ENCODE measurements at regions not wholly inside any gene's neighbourhood (a gene's known extent, or its start where the extent isn't known, plus 50 kb on each side); places are given as distances from the start of the nearest gene placed in this dataset.
"Not testable (repeated sequence)": the region's sequence is repeated elsewhere in the genome, so short reads cannot be mapped to it uniquely, and the experiment has no call there.

- DNase-seq: peak; percentile 16
Observed at GRCh38 chr5:69007726-69008368, 86.0 kb upstream of the SLC30A5 start.

- DNase-seq: no peak
Observed at GRCh38 chr5:69010476-69010875, 83.3 kb upstream of the SLC30A5 start.

DNA sequence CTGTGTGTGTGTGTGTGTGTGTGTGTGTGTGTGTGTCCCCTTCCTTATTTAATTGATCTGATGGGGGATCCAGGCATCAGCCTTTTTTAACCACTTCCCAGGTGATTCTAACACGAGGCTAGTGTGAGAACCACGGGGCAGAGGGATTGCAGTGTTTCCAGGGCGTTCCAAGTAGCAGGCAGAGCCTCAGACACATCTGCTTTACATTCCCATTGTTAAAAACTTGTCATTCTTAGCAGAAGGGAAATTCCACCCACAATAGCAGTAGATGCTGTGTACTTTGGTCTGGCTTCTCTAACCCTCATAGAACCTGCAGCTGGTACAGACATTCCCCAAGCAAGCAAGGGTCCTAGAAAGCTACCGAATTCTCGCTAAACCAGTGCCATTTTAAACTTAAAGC lies 81.9 kb upstream of the SLC30A5 start:
- DNase-seq: no peak

DNA sequence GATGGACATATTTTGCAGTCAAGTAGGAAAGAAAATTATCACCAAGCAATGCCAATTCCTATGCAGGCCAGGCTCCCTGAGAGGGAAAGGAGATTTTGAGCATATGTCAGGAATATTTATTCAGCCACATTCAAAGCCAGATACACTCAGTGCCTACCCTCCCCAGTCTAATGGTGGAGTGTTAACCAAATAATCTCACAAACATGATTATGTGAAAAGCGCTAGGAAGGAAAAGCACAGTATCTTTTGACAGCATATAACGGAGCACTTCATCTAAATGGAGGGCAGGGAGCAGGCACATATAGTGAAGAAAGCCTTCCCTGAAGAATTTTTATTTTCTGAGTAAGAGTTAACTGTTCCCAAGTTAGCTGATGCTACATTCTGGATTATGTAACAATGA lies 80.3 kb upstream of the SLC30A5 start:
- peak; percentile 45 for DNase-seq

DNA sequence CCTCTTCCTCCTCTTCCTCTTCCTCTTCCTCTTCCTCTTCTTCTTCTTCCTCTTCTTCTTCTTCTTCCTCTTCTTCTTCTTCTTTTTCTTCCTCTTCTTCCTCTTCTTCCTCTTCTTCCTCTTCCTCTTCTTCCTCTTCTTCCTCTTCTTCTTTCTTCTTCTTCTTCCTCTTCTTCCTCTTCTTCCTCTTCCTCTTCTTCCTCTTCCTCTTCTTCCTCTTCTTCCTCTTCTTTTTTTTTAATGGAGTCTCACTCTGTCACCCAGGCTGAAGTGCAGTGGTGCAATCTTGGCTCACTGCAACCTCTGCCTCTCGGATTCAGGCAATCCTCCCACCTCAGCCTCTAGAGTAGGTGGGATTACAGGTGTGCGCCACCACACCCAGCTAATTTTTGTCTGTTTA lies 79.8 kb upstream of the SLC30A5 start:
- not testable (repeated sequence) for DNase-seq

- peak; percentile 61 for DNase-seq
Observed at GRCh38 chr5:69019668-69020375, 74.0 kb upstream of the SLC30A5 start.

DNA sequence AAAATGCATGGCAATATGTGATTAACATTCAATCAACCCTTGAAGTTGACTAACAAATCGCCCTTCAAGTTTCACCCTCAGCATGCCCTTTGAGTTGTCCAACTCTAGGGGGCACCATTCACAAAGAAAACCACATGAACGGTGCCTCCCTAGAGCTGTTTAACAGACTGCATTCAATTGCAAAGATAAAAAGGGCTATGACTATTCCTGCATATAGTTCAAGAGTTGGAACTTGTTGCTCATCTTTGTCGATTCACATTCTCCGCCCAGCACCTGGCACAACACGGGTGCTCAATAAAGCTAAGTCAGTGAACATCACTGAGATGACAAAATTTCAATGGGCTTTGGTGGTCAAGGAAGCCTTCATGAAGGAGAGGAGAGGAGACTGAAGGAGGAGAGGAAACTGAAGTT lies 69.6 kb upstream of the SLC30A5 start:
- no peak for DNase-seq

DNA sequence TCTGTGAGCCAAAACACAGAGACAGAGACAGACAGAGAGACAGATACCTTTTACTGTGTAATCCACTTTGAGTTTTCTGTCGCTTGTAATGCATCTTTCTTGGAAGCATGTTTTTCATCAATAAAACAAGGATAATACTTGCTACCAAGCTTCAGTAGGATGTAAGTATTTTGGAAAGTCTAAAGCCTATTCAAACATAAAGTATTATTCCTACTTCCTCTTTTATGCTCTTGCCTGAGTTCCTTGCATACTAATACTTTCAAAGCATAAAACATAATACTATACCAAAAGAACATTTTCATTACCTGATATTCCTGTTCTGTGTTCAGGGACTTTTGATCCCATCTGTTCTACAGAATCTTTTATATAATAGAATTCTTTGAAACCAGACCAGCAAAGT lies 64.5 kb upstream of the SLC30A5 start:
- DNase-seq: no peak

DNA sequence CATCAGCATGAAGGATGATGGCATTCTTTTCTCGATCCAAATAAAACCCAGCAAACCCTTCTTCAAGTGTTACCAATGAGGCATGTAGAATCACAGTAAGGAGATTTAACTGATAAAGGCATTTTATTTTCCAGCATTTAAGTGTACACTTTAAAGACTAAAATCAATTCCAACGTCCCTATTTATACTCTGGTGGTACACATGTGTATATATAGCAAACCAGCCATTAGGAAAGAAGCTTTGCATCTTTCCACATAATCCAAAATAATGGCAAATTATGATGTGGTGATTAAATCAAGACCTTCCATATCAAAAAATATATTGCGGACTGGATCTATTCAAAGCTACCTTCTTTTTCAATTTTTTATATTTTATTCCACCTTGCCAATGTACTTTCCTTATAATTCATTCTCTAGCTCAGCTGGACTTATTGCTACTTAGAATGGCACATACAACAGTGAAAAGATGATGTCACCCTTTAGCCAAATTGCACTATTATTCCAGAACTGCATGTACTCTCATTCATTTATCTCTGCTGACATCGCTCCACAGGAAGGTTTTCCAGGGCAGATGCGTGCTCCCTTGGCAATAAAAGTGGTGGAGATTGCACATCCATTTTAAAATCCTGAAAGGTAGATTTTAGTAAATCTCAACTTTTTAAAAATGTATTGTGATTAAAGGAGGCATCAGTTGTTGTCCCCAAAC lies 63.3 kb upstream of the SLC30A5 start:
- no peak for DNase-seq

- no peak for DNase-seq
Observed at GRCh38 chr5:69032009-69032408, 61.8 kb upstream of the SLC30A5 start.

DNA sequence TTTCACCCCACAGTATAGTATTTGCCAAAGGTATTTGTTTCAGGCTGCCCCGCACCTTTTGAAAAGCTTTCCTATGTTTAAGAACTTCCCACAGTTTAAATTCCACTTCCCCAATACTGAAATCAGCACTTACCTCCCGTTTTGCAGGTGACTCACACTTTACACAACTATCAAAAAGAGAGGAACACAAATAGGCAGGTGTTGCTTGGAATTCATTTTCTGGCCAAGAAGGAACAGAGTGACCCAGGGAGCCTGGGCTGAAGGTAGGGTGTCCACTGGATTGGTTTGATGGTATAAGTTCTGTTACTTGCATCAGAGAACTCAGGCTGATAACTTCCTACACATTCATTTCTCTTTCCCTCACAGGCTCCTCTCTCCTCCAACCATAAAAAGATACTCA lies 60.1 kb upstream of the SLC30A5 start:
- DNase-seq: no peak

- no peak for DNase-seq
Observed at GRCh38 chr5:69034898-69035297, 58.9 kb upstream of the SLC30A5 start.

- no peak for DNase-seq
Observed at GRCh38 chr5:69035665-69036064, 58.1 kb upstream of the SLC30A5 start.

DNA sequence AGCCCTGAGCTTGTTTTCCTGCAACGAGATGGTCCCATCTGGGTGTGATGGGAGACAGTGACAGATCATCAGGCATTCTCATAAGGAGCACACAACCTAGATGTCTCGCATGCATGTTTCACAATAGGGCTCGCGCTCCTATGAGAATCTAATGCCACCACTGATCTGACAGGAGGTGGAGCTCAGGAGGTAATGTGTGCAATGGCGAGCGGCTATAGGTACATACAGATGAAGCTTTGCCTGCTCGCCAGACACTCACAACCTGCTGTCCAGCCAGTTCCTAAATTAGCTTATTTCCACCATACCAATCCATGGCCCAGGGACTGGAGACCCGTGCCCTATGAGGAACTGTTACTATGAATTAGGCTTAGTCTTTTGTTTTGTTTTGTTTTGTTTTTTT lies 55.3 kb upstream of the SLC30A5 start:
- DNase-seq: no peak

- no peak for DNase-seq
Observed at GRCh38 chr5:69039829-69040228, 54.0 kb upstream of the SLC30A5 start.

DNA sequence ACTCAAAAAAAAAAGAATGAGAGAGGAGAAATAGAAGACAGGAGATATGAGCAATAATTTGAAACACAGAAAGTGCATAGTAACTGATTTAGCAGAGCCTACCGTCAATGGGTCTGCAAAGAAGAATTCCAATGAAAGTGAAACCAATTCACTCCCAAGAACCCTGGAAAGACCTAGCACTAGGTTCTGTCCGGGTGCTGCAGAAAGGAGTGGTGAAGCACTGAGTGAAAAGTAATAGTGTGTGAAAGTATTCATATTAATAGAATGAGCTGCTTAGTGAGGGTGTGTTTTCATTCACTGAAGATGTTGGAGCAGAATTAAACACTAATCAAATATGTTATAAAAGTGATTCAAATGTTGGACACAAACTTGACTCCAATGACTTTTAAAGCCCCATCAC lies 51.3 kb upstream of the SLC30A5 start:
- no peak for DNase-seq

- peak; percentile 79 for DNase-seq
Observed at GRCh38 chr5:69042915-69043654, 50.7 kb upstream of the SLC30A5 start.

GRCh38 chr5:69043655-69043996 lies 50.2 kb upstream of the SLC30A5 start:
- no peak for DNase-seq
